ENCODE measurements at regions not wholly inside any gene's neighbourhood (a gene's known extent, or its start where the extent isn't known, plus 50 kb on each side); places are given as distances from the start of the nearest gene placed in this dataset.

DNA sequence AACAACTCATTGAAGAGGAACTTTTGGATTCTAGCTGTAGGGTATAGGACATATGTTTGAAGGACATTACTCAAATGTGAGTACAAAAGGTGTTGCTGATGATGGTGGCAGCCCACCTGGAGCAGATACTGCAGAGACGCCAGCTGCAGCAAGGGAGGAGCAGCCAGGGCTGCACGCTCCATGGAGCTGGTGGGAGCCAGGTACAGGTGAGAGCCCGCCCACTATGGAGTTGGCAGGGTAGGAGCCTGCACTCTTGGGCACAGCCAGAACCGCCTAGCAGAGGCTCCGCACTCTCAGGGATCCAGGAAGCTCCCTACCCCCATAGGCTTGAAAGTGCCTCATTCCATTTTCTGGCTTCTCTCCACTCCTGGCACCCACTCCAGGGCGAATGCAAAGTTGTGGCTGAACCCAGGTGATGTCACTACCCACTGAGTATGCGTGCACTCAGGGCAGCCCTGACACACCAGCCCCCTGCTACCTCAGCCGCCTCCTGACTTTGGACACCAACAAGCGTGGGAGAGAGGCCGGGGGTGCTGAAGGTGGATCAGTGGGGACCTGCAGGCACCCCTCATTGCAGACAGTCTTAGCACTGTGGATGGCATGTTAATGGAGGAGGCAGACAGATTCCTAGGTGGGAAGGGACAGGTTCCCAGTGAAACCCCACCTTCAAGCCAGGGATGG, 761.1 kb downstream of the IPMK start:
- TF ChIP-seq ZFP30 (CRISPR knock-in tag; IDR thresholded peaks at IDR 0.05) (no peak), ZNF8 (CRISPR knock-in tag; IDR thresholded peaks at IDR 0.05) (no peak)
- TF ChIP-seq, protein P1, sequence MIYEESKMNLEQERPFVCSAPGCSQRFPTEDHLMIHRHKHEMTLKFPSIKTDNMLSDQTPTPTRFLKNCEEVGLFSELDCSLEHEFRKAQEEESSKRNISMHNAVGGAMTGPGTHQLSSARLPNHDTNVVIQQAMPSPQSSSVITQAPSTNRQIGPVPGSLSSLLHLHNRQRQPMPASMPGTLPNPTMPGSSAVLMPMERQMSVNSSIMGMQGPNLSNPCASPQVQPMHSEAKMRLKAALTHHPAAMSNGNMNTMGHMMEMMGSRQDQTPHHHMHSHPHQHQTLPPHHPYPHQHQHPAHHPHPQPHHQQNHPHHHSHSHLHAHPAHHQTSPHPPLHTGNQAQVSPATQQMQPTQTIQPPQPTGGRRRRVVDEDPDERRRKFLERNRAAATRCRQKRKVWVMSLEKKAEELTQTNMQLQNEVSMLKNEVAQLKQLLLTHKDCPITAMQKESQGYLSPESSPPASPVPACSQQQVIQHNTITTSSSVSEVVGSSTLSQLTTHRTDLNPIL (CRISPR knock-in tag; IDR thresholded peaks at IDR 0.05; ENCODE audit: low read depth): no peak
